ENCODE measurements at regions not wholly inside any gene's neighbourhood (a gene's known extent, or its start where the extent isn't known, plus 50 kb on each side); places are given as distances from the start of the nearest gene placed in this dataset.

DNA sequence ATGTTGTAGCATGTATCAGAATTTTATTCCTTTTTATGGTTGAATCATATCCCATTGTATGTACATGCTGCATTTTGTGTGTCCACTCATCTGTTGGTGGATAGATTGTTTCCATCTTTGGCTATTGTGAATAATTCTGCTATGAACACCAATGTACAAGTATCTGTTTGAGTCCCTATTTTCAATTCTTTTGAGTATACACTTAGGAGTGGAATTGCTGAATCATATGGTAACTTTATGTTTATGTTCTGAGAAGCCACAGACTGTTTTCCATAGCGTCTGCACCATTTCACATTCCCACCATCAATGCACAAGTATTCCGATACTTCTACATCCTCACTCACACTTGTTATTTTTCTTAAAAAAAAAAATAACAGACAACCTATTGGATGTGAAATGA, 91.5 kb downstream of the ARF6 start (continued):
- TF ChIP-seq STAT1 (IDR thresholded peaks at IDR 0.05; ENCODE audit: unreplicated experiment) (no peak), ZNF114 (CRISPR knock-in tag; IDR thresholded peaks at IDR 0.05) (no peak), ZNF331 (CRISPR knock-in tag; IDR thresholded peaks at IDR 0.05; ENCODE audit: low read depth) (no peak)

- no peaks in the 10 kb centered on the region for H3K9me3 Mint-ChIP-seq
- no peaks in the 10 kb centered on the region for H3K36me3 ChIP-seq (ENCODE audit: insufficient read depth)
- ATAC-seq = no peak
- H3K36me3 Mint-ChIP-seq (ENCODE audit: low read depth) = no peaks in the 10 kb centered on the region
- H4K20me1 ChIP-seq (replicated peaks; ENCODE audit: insufficient read depth) = no peaks in the 10 kb centered on the region
- H3K4me3 ChIP-seq = no peak overlapping the region
- no peaks in the 10 kb centered on the region for H3K79me2 ChIP-seq (replicated peaks; ENCODE audit: insufficient read depth)
- H3K4me1 Mint-ChIP-seq = peaks cover 6% of the 10 kb centered on the region; the same call in 2 of the 3 replicates
- DNase-seq (ENCODE audit: low spot score) = no peak
- peak overlapping the region; percentile 77 for H2AFZ ChIP-seq
- no peaks in the 10 kb centered on the region for H3K9me2 ChIP-seq (ENCODE audit: insufficient read depth)
- peaks cover 7% of the 10 kb centered on the region; the same call in 1 of the 2 replicates for H3K4me1 ChIP-seq (ENCODE audit: insufficient read depth)
- H3K27ac ChIP-seq (ENCODE audit: low read depth) = no peak overlapping the region
- peaks cover 3% of the 10 kb centered on the region for H3K27me3 Mint-ChIP-seq (ENCODE audit: insufficient read depth, low read depth, poor library complexity)
- H3K27me3 ChIP-seq (ENCODE audit: insufficient read depth) = no peaks in the 10 kb centered on the region
- no peaks in the 10 kb centered on the region for H3F3A ChIP-seq (replicated peaks; ENCODE audit: low read depth)
- TF ChIP-seq CREB1 (CRISPR knock-in tag; IDR thresholded peaks at IDR 0.05; ENCODE audit: low read depth) (no peak), ZNF331 (CRISPR knock-in tag; IDR thresholded peaks at IDR 0.05; ENCODE audit: low read depth) (no peak), STAT1 (IDR thresholded peaks at IDR 0.05; ENCODE audit: unreplicated experiment) (no peak), REST (IDR thresholded peaks at IDR 0.05; ENCODE audit: unreplicated experiment) (no peak), NANOG (IDR thresholded peaks at IDR 0.05; ENCODE audit: borderline replicate concordance) (no peak)
- TF ChIP-seq, protein P1, sequence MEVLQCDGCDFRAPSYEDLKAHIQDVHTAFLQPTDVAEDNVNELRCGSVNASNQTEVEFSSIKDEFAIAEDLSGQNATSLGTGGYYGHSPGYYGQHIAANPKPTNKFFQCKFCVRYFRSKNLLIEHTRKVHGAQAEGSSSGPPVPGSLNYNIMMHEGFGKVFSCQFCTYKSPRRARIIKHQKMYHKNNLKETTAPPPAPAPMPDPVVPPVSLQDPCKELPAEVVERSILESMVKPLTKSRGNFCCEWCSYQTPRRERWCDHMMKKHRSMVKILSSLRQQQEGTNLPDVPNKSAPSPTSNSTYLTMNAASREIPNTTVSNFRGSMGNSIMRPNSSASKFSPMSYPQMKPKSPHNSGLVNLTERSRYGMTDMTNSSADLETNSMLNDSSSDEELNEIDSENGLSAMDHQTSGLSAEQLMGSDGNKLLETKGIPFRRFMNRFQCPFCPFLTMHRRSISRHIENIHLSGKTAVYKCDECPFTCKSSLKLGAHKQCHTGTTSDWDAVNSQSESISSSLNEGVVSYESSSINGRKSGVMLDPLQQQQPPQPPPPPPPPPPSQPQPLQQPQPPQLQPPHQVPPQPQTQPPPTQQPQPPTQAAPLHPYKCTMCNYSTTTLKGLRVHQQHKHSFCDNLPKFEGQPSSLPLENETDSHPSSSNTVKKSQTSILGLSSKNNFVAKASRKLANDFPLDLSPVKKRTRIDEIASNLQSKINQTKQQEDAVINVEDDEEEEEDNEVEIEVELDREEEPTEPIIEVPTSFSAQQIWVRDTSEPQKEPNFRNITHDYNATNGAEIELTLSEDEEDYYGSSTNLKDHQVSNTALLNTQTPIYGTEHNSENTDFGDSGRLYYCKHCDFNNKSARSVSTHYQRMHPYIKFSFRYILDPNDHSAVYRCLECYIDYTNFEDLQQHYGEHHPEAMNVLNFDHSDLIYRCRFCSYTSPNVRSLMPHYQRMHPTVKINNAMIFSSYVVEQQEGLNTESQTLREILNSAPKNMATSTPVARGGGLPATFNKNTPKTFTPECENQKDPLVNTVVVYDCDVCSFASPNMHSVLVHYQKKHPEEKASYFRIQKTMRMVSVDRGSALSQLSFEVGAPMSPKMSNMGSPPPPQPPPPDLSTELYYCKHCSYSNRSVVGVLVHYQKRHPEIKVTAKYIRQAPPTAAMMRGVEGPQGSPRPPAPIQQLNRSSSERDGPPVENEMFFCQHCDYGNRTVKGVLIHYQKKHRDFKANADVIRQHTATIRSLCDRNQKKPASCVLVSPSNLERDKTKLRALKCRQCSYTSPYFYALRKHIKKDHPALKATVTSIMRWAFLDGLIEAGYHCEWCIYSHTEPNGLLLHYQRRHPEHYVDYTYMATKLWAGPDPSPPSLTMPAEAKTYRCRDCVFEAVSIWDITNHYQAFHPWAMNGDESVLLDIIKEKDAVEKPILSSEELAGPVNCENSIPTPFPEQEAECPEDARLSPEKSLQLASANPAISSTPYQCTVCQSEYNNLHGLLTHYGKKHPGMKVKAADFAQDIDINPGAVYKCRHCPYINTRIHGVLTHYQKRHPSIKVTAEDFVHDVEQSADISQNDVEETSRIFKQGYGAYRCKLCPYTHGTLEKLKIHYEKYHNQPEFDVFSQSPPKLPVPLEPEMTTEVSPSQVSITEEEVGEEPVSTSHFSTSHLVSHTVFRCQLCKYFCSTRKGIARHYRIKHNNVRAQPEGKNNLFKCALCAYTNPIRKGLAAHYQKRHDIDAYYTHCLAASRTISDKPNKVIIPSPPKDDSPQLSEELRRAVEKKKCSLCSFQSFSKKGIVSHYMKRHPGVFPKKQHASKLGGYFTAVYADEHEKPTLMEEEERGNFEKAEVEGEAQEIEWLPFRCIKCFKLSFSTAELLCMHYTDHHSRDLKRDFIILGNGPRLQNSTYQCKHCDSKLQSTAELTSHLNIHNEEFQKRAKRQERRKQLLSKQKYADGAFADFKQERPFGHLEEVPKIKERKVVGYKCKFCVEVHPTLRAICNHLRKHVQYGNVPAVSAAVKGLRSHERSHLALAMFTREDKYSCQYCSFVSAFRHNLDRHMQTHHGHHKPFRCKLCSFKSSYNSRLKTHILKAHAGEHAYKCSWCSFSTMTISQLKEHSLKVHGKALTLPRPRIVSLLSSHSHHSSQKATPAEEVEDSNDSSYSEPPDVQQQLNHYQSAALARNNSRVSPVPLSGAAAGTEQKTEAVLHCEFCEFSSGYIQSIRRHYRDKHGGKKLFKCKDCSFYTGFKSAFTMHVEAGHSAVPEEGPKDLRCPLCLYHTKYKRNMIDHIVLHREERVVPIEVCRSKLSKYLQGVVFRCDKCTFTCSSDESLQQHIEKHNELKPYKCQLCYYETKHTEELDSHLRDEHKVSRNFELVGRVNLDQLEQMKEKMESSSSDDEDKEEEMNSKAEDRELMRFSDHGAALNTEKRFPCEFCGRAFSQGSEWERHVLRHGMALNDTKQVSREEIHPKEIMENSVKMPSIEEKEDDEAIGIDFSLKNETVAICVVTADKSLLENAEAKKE (CRISPR knock-in tag; IDR thresholded peaks at IDR 0.05) = no peak
- H3K27ac Mint-ChIP-seq = no peak overlapping the region
- no peak overlapping the region for H3K4me3 Mint-ChIP-seq
- no peak overlapping the region; the same call in 1 of the 2 replicates for H3K4me2 ChIP-seq
These were observed 93.6 kb downstream of the ARF6 start for GRCh38 chr14:49986343-49987014.

Data from GM23338 (cell line).